ENCODE measurements at regions not wholly inside any gene's neighbourhood (a gene's known extent, or its start where the extent isn't known, plus 50 kb on each side); places are given as distances from the start of the nearest gene placed in this dataset.
"Not testable (repeated sequence)": the region's sequence is repeated elsewhere in the genome, so short reads cannot be mapped to it uniquely, and the experiment has no call there.

GRCh38 chr2:168300460-168300859 is 53.1 kb upstream of the STK39 start:
- no peak for DNase-seq

GRCh38 chr2:168304024-168304681 is 56.8 kb upstream of the STK39 start:
- DNase-seq: no peak

- no peak for DNase-seq
Measured at GRCh38 chr2:168307379-168307778, 60.0 kb upstream of the STK39 start.

- DNase-seq: no peak
Measured at GRCh38 chr2:168310580-168310979, 63.2 kb upstream of the STK39 start.

- DNase-seq: no peak
Measured at GRCh38 chr2:168311261-168311910, 64.0 kb upstream of the STK39 start.

- no peak for DNase-seq
Measured at GRCh38 chr2:168312036-168312822, 64.8 kb upstream of the STK39 start.

GRCh38 chr2:168314236-168314635 is 66.8 kb upstream of the STK39 start:
- DNase-seq: no peak

- no peak for DNase-seq
Measured at GRCh38 chr2:168315331-168316072, 68.1 kb upstream of the STK39 start.

- DNase-seq: no peak
Measured at GRCh38 chr2:168316073-168316440, 68.7 kb upstream of the STK39 start.

- no peak for DNase-seq
Measured at GRCh38 chr2:168317282-168317681, 69.9 kb upstream of the STK39 start.

GRCh38 chr2:168320267-168320666 is 72.9 kb upstream of the STK39 start:
- no peak for DNase-seq

- DNase-seq: no peak
Measured at GRCh38 chr2:168322325-168323007, 75.1 kb upstream of the STK39 start.

- DNase-seq: no peak
Measured at GRCh38 chr2:168323529-168324021, 76.2 kb upstream of the STK39 start.

- no peak for DNase-seq
Measured at GRCh38 chr2:168326572-168326971, 79.2 kb upstream of the STK39 start.

- DNase-seq: no peak
Measured at GRCh38 chr2:168327328-168327727, 79.9 kb upstream of the STK39 start.

- no peak for DNase-seq
Measured at GRCh38 chr2:168328421-168328820, 81.0 kb upstream of the STK39 start.

- no peak for DNase-seq
Measured at GRCh38 chr2:168330624-168331423, 83.4 kb upstream of the STK39 start.

GRCh38 chr2:168335254-168335653 is 87.9 kb upstream of the STK39 start:
- DNase-seq: not testable (repeated sequence)

GRCh38 chr2:168336786-168337388 is 89.5 kb upstream of the STK39 start:
- DNase-seq: peak; percentile 39

- no peak for DNase-seq
Measured at GRCh38 chr2:168338292-168338691, 90.9 kb upstream of the STK39 start.

- no peak for DNase-seq
Measured at GRCh38 chr2:168338803-168339437, 91.5 kb upstream of the STK39 start.
